HG03135 (cell line): ENCODE measurements at regions not wholly inside any gene's neighbourhood (a gene's known extent, or its start where the extent isn't known, plus 50 kb on each side); places are given as distances from the start of the nearest gene placed in this dataset.
"Not testable (repeated sequence)": the region's sequence is repeated elsewhere in the genome, so short reads cannot be mapped to it uniquely, and the experiment has no call there.

Experiments used
- ATAC-seq: cut with Tn5 transposase; IDR thresholded peaks from one replicate; pipeline ENCODE4 v1.9.1; 2021; ENCODE audit warnings: mild to moderate bottlenecking, moderate library complexity; ENCODE audit not compliant: unreplicated experiment

- ATAC-seq, result no peak
Observed at GRCh38 chr4:181863856-181864255, 379.3 kb upstream of the TENM3 start.

- ATAC-seq, result no peak
Observed at GRCh38 chr4:181870326-181870725, 372.9 kb upstream of the TENM3 start.

- no peak for ATAC-seq
Observed at GRCh38 chr4:181874602-181875001, 368.6 kb upstream of the TENM3 start.

- ATAC-seq, result no peak
Observed at GRCh38 chr4:181877329-181877848, 365.8 kb upstream of the TENM3 start.

GRCh38 chr4:181890031-181890430 lies 353.2 kb upstream of the TENM3 start:
- ATAC-seq, result no peak

- no peak for ATAC-seq
Observed at GRCh38 chr4:181890911-181891310, 352.3 kb upstream of the TENM3 start.

- ATAC-seq, result no peak
Observed at GRCh38 chr4:181896614-181897013, 346.6 kb upstream of the TENM3 start.

GRCh38 chr4:181897935-181898334 lies 345.3 kb upstream of the TENM3 start:
- no peak for ATAC-seq

GRCh38 chr4:181902404-181902803 lies 340.8 kb upstream of the TENM3 start:
- not testable (repeated sequence) for ATAC-seq

GRCh38 chr4:181905708-181906107 lies 337.5 kb upstream of the TENM3 start:
- no peak for ATAC-seq

GRCh38 chr4:181908168-181908567 lies 335.0 kb upstream of the TENM3 start:
- ATAC-seq, result no peak

GRCh38 chr4:181909368-181909767 lies 333.8 kb upstream of the TENM3 start:
- no peak for ATAC-seq

GRCh38 chr4:181911420-181911819 lies 331.8 kb upstream of the TENM3 start:
- ATAC-seq, result no peak

GRCh38 chr4:181933471-181933870 lies 309.7 kb upstream of the TENM3 start:
- no peak for ATAC-seq

GRCh38 chr4:181938631-181939030 lies 304.6 kb upstream of the TENM3 start:
- no peak for ATAC-seq

- no peak for ATAC-seq
Observed at GRCh38 chr4:181939199-181939945, 303.8 kb upstream of the TENM3 start.

GRCh38 chr4:181944527-181944926 lies 298.7 kb upstream of the TENM3 start:
- ATAC-seq, result no peak

- ATAC-seq, result no peak
Observed at GRCh38 chr4:181946902-181947301, 296.3 kb upstream of the TENM3 start.

GRCh38 chr4:181948839-181949382 lies 294.3 kb upstream of the TENM3 start:
- ATAC-seq, result no peak

- no peak for ATAC-seq
Observed at GRCh38 chr4:181949704-181950312, 293.4 kb upstream of the TENM3 start.

GRCh38 chr4:181950372-181951127 lies 292.7 kb upstream of the TENM3 start:
- no peak for ATAC-seq
